Inflammatory macrophage treated with lipopolysaccharide for 4 hours (primary cell): ENCODE measurements at regions not wholly inside any gene's neighbourhood (a gene's known extent, or its start where the extent isn't known, plus 50 kb on each side); places are given as distances from the start of the nearest gene placed in this dataset.

ENCODE experiments used
- DNase-seq: peaks from one replicate; pipeline ENCODE4 v3.0.0-alpha.2; 2020

DNA sequence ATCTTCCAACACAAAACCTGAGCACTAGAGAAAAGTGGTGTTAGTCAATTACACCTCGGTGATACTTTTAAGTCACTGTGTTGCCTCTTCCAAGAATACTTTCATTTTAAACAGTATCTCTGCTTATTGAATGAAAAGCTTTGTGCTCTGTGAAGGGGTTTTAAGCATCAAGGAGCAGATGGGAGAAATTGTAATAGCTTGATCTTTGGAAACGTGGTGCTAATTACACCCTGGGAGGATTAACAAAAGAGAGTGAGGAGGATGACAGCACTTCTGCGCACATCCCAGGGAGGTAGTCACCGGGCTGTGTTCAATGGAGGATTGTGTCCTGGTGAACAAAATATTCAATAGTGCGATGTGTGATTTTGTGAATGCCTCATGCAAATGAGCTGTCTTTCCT lies 477.4 kb upstream of the ADAMTS16 start:
- no peak for DNase-seq

DNA sequence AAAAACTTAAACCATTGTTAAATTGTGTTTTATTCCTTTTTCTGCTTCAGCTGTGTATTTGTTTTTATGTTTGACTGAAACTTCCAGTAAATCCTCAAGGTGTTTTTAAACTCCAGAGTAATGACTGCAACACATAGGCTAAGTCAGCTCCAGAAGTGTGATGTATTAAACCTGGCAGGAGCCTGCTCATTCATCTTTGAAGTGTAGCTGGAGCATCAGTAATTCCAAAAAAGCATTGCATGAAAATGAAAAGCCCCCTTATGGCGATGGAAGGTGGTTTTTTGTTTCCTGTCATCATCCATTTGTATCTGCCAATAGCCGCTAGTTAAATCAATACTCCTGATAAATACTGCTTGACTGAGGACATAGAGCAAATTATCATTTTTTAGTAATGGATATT lies 474.2 kb upstream of the ADAMTS16 start:
- DNase-seq, result no peak

DNA sequence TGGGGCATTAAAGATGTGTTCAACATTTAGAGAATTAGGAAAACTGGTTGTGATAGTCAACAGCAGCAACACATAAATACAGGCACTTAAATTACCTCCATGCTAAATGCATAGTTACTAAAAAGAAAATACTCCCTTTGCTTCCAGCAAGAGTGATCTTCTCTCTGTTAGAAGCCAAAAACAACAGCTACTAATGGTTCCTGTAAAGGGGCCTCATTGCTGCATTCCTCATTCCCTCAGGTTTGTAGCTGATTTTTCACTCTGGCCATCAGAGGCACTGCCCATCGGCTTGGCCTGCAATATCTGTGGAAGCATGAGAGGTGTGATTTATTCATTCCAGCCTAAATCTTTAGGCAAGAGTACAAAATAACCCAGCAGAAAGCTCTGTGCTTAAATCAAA lies 466.0 kb upstream of the ADAMTS16 start:
- DNase-seq, result no peak

GRCh38 chr5:4676934-4677333 lies 463.2 kb upstream of the ADAMTS16 start:
- DNase-seq, result no peak

GRCh38 chr5:4684946-4685345 lies 455.2 kb upstream of the ADAMTS16 start:
- no peak for DNase-seq

DNA sequence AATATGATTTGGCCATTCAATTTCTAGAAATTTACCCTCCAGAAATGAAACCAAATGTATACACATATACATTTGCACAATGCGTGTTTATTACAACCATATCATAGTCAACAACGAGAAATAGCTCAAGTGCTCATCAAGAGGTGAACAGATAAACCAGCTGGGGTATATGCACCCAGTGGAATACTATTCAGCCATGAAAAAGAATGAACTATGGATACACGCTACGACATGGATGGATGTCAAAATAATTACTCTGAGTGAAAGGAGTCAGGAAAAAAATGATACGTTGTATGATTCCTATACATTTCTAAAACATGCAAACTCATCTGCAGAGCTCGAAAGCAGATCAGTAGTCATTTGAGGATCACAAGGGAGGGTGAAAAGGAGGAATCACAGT lies 441.5 kb upstream of the ADAMTS16 start:
- DNase-seq, result no peak

GRCh38 chr5:4699592-4699991 lies 440.5 kb upstream of the ADAMTS16 start:
- DNase-seq, result no peak

DNA sequence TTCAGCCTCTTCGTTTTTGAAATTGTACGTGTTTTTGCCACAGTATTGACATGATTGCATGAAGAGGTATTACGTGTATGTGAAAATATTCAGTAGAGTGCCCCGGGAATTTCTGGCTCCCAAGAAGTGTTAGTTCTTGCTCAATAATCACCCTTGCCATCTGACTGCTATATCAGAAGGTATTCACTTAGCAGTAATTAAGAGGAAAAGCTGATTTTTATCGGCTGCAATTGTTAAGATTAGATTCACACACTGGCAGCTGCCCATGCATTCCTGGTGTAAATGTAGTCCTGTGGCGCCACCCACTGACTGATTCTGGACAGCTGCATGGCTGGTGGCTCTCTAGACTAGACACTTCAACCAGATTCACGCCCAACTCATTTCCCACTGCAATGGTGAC lies 440.1 kb upstream of the ADAMTS16 start:
- DNase-seq, result no peak

DNA sequence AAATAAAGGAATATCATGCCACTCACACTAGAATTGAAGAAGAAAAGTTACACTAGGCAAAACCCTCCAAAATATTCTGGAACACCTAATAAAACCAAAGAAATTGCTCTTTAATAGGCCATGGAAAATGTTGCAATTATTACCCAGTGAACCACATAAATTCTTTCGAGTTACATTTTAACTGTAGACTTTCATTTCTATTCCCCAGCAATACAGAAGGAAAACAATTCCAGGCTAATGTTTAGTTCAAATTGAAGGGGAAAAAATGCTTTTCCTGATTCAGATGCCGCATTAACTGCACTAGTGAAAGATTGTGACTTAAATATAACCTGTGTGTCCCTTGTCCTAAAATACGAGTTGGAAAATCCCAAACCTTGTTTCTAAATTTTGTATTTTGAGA lies 439.3 kb upstream of the ADAMTS16 start:
- no peak for DNase-seq

DNA sequence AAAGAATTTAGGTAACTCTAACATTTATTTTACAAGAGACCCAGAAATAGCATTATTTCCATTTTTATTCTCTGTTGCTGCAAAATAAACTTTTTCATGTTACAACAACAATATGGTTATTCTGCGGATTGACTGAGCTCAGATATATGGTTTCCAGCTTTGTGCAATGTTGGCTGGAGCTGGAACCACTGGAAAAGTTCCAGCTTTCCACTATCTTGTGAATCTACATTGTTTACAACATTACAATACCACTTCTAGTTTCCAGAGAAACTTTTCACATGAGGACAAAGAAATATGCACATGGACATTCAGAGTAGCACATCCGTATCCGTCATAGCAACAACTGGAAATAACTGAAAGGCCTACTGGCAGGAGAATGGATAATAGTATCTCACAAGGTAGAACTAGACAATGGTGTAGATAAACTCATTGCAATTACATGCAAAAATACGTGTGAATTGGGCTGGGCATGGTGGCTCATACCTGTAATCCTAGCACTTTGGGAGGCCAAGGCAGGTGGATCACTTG lies 436.1 kb upstream of the ADAMTS16 start:
- no peak for DNase-seq

- no peak for DNase-seq
Observed at GRCh38 chr5:4704951-4705350, 435.2 kb upstream of the ADAMTS16 start.

DNA sequence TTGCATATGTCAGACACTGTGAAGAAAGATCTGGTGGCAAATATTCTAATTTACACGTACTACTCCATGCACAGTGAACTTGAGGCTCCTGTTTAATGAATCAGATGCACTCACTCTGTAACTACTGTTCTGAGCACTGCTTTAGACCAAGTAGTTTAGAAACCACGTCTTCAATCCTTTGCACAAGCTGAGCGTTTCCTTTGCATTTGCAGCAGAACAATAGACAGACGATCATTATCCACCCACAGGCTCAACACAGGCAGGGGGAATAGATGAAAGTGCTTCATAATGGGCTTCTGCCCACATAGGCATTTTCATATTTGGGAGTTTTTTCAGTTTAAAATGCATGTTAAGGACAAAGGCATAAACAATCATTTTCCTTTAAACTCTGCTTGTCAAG lies 423.3 kb upstream of the ADAMTS16 start:
- DNase-seq, result no peak

DNA sequence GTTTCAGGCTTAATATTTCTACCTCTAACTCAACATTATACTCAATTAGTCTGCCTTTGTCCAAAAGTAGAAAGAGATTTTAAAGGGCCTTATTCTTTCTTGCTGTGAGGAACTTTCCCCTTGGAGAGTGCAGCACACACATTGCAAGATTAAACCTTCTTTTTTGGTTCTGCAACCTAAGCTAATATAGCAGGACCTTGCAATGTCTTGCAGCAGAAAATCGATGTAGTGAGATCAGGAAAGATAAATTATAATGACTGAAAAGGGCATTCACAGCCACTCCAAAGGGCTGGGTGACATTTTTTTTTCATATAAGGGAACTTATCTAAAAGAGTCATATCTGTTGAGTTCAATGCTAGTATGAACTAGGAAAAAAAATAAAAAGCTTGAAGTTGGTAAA lies 422.7 kb upstream of the ADAMTS16 start:
- DNase-seq, result no peak

GRCh38 chr5:4720831-4721230 lies 419.3 kb upstream of the ADAMTS16 start:
- no peak for DNase-seq

DNA sequence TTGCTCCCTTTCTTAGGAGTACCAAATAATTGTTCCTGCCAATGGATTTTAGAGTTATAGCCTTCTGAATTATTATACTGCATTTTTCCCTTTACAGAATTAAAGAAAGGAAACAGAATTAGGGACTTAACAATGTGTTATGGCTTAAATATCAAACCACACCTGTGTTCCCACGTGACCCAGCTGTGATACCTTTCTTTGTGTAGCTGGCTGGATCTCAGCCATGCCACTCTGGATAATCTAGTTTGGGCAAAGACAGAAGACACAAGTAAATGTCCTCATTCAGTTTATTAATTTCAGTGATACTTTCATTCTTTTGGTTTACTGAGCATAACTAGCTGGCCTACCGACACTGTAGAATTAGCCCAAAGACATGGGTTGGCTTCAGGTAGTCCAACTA lies 417.2 kb upstream of the ADAMTS16 start:
- DNase-seq, result no peak

GRCh38 chr5:4725594-4725993 lies 414.5 kb upstream of the ADAMTS16 start:
- DNase-seq, result no peak

DNA sequence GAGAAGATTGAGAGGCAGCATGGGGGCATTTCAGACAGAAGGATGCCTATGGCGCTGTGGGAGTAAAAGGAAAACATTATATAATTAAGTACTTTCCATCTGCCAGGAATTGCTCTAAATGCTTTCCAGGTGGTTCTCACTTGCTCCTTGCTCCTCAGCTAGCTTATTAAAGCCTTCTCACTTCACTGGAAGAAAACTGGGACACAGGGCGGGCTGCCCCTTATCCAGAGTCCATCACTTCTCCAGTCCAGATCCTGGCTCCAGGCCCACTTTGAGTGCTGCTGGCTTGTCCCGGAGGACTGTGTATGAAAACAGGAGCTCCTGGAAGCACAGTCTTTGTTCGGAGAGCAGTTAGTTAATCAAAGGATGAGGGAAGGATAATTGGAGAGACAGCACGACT lies 409.9 kb upstream of the ADAMTS16 start:
- DNase-seq, result no peak

GRCh38 chr5:4734348-4734747 lies 405.8 kb upstream of the ADAMTS16 start:
- no peak for DNase-seq

GRCh38 chr5:4735261-4735660 lies 404.9 kb upstream of the ADAMTS16 start:
- DNase-seq, result no peak

DNA sequence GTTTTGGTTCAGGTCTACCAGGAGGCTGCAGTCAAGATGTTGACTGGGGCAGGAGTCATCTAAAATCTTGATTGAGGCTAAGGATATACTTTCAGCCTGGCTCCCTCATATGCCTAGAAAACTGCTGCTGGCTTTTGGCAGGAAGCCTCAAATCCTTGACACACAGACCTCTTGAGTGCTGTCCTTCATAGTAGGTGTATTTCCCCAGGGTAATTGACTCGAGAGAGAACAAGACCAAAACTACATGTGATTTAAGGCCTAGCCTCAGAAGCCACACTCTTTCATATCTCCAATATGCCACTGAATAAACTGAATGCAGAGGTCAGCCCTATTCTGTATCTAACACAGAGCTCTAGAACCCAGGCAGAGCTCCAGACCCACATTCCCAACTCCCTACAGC lies 402.3 kb upstream of the ADAMTS16 start:
- DNase-seq, result no peak

GRCh38 chr5:4738298-4738697 lies 401.8 kb upstream of the ADAMTS16 start:
- DNase-seq, result no peak

DNA sequence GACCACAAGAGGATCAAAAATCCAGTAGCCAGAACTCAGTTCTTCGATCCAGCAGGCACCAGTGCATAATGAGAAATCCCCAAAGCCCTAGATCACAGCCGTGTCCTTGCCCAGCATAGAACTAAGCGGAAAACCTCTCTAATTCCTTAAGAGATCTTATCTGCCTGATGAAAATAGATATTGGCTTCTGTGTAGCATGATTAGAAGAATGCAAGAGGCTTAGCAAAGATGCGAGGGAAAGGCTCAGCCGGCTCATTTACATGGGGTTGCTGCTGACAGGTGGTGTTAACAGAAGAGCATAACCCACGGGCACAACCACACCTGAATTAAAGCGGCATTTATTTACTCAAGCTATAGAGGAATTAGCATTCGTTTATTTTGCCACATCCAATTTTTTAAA lies 400.0 kb upstream of the ADAMTS16 start:
- DNase-seq, result no peak

DNA sequence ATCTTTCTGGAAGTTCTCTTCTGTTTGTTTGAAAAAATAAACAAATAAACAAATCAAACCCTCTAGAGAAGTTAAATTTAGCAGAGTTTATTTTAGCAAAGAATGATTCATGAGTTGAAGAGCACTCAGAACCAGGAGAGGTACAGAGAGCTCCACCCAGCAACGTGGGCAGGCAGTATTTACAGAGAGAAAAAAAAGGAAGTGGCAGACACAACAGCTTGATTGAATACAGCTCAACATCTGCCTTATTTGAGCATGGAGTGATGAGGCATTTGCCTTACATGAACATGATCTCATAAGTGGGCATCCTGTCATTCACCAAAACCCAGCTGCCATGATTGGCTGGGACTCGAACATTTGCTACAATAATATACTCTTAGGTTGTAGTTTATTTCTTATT lies 381.6 kb upstream of the ADAMTS16 start:
- DNase-seq, result no peak

- no peak for DNase-seq
Observed at GRCh38 chr5:4758996-4759395, 381.1 kb upstream of the ADAMTS16 start.

- no peak for DNase-seq
Observed at GRCh38 chr5:4762316-4762715, 377.8 kb upstream of the ADAMTS16 start.

GRCh38 chr5:4765411-4765810 lies 374.7 kb upstream of the ADAMTS16 start:
- no peak for DNase-seq
